ENCODE measurements at regions not wholly inside any gene's neighbourhood (a gene's known extent, or its start where the extent isn't known, plus 50 kb on each side); places are given as distances from the start of the nearest gene placed in this dataset.

GRCh38 chr13:56906909-56907308 lies 233.8 kb upstream of the PRR20A start:
- H3K36me3 ChIP-seq (ENCODE audit: insufficient read depth, low read length) = no peaks in the 10 kb centered on the region
- H3K27ac ChIP-seq (ENCODE audit: low read depth, low read length) = no peak overlapping the region
- TF ChIP-seq CTCF (IDR thresholded peaks at IDR 0.05; ENCODE audit: extremely low read depth, low read depth, low read length) = no peak
- H3K4me1 ChIP-seq (ENCODE audit: insufficient read depth, low read length) = no peaks in the 10 kb centered on the region
- no peak overlapping the region for H2AFZ ChIP-seq (ENCODE audit: low read length)
- H3K4me2 ChIP-seq (ENCODE audit: insufficient read depth, low read length) = no peak overlapping the region
- no peak overlapping the region for H3K4me3 ChIP-seq (ENCODE audit: insufficient read depth, low read length)
- peaks cover 3% of the 10 kb centered on the region for H3K9me3 ChIP-seq (ENCODE audit: low read depth, low read length)
- H3K27me3 ChIP-seq (ENCODE audit: insufficient read depth, low read length) = no peaks in the 10 kb centered on the region
- no peak for DNase-seq (ENCODE audit: insufficient read length, low spot score, missing footprints)
- no peaks in the 10 kb centered on the region for H4K20me1 ChIP-seq (ENCODE audit: insufficient read depth, low read length)
- no peaks in the 10 kb centered on the region for H3K79me2 ChIP-seq (ENCODE audit: insufficient read depth, low read length)

- H3K4me2 ChIP-seq (ENCODE audit: insufficient read depth, low read length) = no peak overlapping the region
- no peak for DNase-seq (ENCODE audit: insufficient read length, low spot score, missing footprints)
- H3K36me3 ChIP-seq (ENCODE audit: insufficient read depth, low read length) = no peaks in the 10 kb centered on the region
Measured at GRCh38 chr13:56907766-56908165, 233.0 kb upstream of the PRR20A start.

GRCh38 chr13:56909896-56910600 lies 230.7 kb upstream of the PRR20A start:
- Histone ChIP-seq H4K20me1 (ENCODE audit: insufficient read depth, low read length) (no peaks in the 10 kb centered on the region), H3K4me2 (ENCODE audit: insufficient read depth, low read length) (no peak overlapping the region), H3K4me3 (ENCODE audit: insufficient read depth, low read length) (no peak overlapping the region), H3K36me3 (ENCODE audit: insufficient read depth, low read length) (no peaks in the 10 kb centered on the region), H3K4me1 (ENCODE audit: insufficient read depth, low read length) (no peaks in the 10 kb centered on the region), H2AFZ (ENCODE audit: low read length) (no peak overlapping the region), H3K9me3 (ENCODE audit: low read depth, low read length) (peaks cover 3% of the 10 kb centered on the region), H3K27me3 (ENCODE audit: insufficient read depth, low read length) (no peaks in the 10 kb centered on the region), H3K79me2 (ENCODE audit: insufficient read depth, low read length) (no peaks in the 10 kb centered on the region), H3K27ac (ENCODE audit: low read depth, low read length) (no peak overlapping the region)
- TF ChIP-seq CTCF (IDR thresholded peaks at IDR 0.05; ENCODE audit: extremely low read depth, low read depth, low read length) = no peak
- DNase-seq (ENCODE audit: insufficient read length, low spot score, missing footprints) = no peak

More at GRCh38 chr13:56907766-56908165, 233.0 kb upstream of the PRR20A start:
- Histone ChIP-seq H3K79me2 (ENCODE audit: insufficient read depth, low read length) (no peaks in the 10 kb centered on the region), H3K27ac (ENCODE audit: low read depth, low read length) (no peak overlapping the region), H3K27me3 (ENCODE audit: insufficient read depth, low read length) (no peaks in the 10 kb centered on the region), H3K4me1 (ENCODE audit: insufficient read depth, low read length) (no peaks in the 10 kb centered on the region), H3K9me3 (ENCODE audit: low read depth, low read length) (peaks cover 3% of the 10 kb centered on the region), H2AFZ (ENCODE audit: low read length) (no peak overlapping the region), H3K4me3 (ENCODE audit: insufficient read depth, low read length) (no peak overlapping the region), H4K20me1 (ENCODE audit: insufficient read depth, low read length) (no peaks in the 10 kb centered on the region)
- no peak for TF ChIP-seq CTCF (IDR thresholded peaks at IDR 0.05; ENCODE audit: extremely low read depth, low read depth, low read length)

GRCh38 chr13:56917966-56918365 lies 222.8 kb upstream of the PRR20A start:
- Histone ChIP-seq H3K4me2 (ENCODE audit: insufficient read depth, low read length) (no peak overlapping the region), H3K27ac (ENCODE audit: low read depth, low read length) (no peak overlapping the region), H3K27me3 (ENCODE audit: insufficient read depth, low read length) (no peaks in the 10 kb centered on the region), H3K4me1 (ENCODE audit: insufficient read depth, low read length) (no peaks in the 10 kb centered on the region), H3K9me3 (ENCODE audit: low read depth, low read length) (no peaks in the 10 kb centered on the region), H3K79me2 (ENCODE audit: insufficient read depth, low read length) (no peaks in the 10 kb centered on the region), H4K20me1 (ENCODE audit: insufficient read depth, low read length) (no peaks in the 10 kb centered on the region), H2AFZ (ENCODE audit: low read length) (no peak overlapping the region), H3K36me3 (ENCODE audit: insufficient read depth, low read length) (no peaks in the 10 kb centered on the region), H3K4me3 (ENCODE audit: insufficient read depth, low read length) (no peak overlapping the region)
- TF ChIP-seq CTCF (IDR thresholded peaks at IDR 0.05; ENCODE audit: extremely low read depth, low read depth, low read length) = no peak
- no peak for DNase-seq (ENCODE audit: insufficient read length, low spot score, missing footprints)

Data from osteoblast (primary cell).